ENCODE measurements at regions not wholly inside any gene's neighbourhood (a gene's known extent, or its start where the extent isn't known, plus 50 kb on each side); places are given as distances from the start of the nearest gene placed in this dataset.

- TF ChIP-seq CTCF (IDR thresholded peaks at IDR 0.05), result no peak
- no peak for TF ChIP-seq POLR2A (IDR thresholded peaks at IDR 0.05)
Measured at GRCh38 chr9:84224246-84224645, 116.3 kb downstream of the SLC28A3 start.

Data from lower leg skin (tissue), 3 donors.